Calu3 (cell line): ENCODE measurements at regions not wholly inside any gene's neighbourhood (a gene's known extent, or its start where the extent isn't known, plus 50 kb on each side); places are given as distances from the start of the nearest gene placed in this dataset.

ENCODE experiments used
- BruUV-seq: library from RNA; stranded (reverse); fragments of 400-500 nt; replicated peaks from 2 replicates; lab custom pipeline; 2021; lab: Mats Ljungman, UMichigan
- CTCF ChIA-PET: fragments of 300-600 bp; sonication (Branson Sonifier 250); formaldehyde crosslinking; loops from one replicate; lab custom pipeline; 2022; ENCODE audit warnings: antibody characterized with exemption; lab: Charles Lee
- DNase-seq: peaks from one replicate; pipeline ENCODE4 v3.0.0; 2022
- H3K27ac Mint-ChIP-seq: one replicate; pipeline ENCODE4 v1.8.0; 2022; ENCODE audit warnings: mixed read lengths; ENCODE audit not compliant: unreplicated experiment
- H3K27me3 Mint-ChIP-seq: one replicate; pipeline ENCODE4 v1.8.0; 2022; ENCODE audit warnings: mixed read lengths; ENCODE audit not compliant: unreplicated experiment
- H3K36me3 Mint-ChIP-seq: one replicate; pipeline ENCODE4 v1.8.0; 2022; ENCODE audit warnings: mild to moderate bottlenecking, moderate library complexity, mixed read lengths; ENCODE audit not compliant: insufficient read depth, unreplicated experiment
- H3K4me1 Mint-ChIP-seq: one replicate; pipeline ENCODE4 v1.8.0; 2022; ENCODE audit warnings: mild to moderate bottlenecking, low read depth, mixed read lengths; ENCODE audit not compliant: unreplicated experiment
- H3K4me3 Mint-ChIP-seq: one replicate; pipeline ENCODE4 v1.8.0; 2022; ENCODE audit warnings: mild to moderate bottlenecking, low read depth, moderate library complexity, mixed read lengths; ENCODE audit not compliant: unreplicated experiment
- H3K9me3 Mint-ChIP-seq: one replicate; pipeline ENCODE4 v1.8.0; 2022; ENCODE audit warnings: low read depth, mixed read lengths; ENCODE audit not compliant: unreplicated experiment
- intact Hi-C: fragments of 100-400 bp; cut with micrococcal nuclease; formaldehyde crosslinking; loops from one replicate; pipeline ENCODE4 v1.10.0; 2022; ENCODE audit not compliant: unreplicated experiment
- TF ChIP-seq, protein P1 (sequence below): fragments of 200-600 bp; IDR thresholded peaks from one replicate; pipeline ENCODE4 v1.8.0; 2022; ENCODE audit warnings: antibody characterized with exemption; ENCODE audit not compliant: unreplicated experiment

DNA sequence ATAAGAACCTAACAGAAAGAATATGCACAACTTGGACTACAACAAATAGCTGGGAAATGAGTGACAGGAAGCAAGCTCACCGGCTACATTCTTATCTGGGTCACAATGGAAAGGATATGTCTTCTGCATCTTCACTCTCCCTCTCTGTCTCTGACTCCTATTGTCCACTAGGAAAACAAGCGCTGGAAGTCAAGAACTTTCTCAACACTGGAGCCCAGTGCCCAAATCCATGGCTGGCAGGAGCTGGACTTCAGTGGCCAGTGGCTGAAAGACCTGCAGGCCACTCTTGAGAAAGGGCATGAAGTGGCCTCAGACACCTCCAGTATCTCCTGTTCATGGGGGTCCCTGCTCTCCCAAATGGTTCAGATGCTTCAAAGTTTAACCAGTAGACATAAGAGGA lies 62.0 kb downstream of the FAM50B start:
- Mint-ChIP-seq H3K36me3 (peaks cover 10% of the 10 kb centered on the region), H3K4me1 (peaks cover 59% of the 10 kb centered on the region), H3K27me3 (no peaks in the 10 kb centered on the region), H3K27ac (no peak overlapping the region), H3K9me3 (peaks cover 7% of the 10 kb centered on the region), H3K4me3 (peak overlapping the region; percentile 47)
- CTCF ChIA-PET, result no interaction called here
- TF ChIP-seq, protein P1, sequence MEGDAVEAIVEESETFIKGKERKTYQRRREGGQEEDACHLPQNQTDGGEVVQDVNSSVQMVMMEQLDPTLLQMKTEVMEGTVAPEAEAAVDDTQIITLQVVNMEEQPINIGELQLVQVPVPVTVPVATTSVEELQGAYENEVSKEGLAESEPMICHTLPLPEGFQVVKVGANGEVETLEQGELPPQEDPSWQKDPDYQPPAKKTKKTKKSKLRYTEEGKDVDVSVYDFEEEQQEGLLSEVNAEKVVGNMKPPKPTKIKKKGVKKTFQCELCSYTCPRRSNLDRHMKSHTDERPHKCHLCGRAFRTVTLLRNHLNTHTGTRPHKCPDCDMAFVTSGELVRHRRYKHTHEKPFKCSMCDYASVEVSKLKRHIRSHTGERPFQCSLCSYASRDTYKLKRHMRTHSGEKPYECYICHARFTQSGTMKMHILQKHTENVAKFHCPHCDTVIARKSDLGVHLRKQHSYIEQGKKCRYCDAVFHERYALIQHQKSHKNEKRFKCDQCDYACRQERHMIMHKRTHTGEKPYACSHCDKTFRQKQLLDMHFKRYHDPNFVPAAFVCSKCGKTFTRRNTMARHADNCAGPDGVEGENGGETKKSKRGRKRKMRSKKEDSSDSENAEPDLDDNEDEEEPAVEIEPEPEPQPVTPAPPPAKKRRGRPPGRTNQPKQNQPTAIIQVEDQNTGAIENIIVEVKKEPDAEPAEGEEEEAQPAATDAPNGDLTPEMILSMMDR, result no peak
- no TSS peak for BruUV-seq
- no peak for DNase-seq
- intact Hi-C loops, result no loop called here

GRCh38 chr6:3911614-3912336 lies 62.6 kb downstream of the FAM50B start:
- Mint-ChIP-seq H3K4me1 (peaks cover 54% of the 10 kb centered on the region), H3K27ac (peak overlapping the region; percentile 77)
- BruUV-seq, result TSS peak; percentile 60

GRCh38 chr6:3912361-3913076 lies 63.3 kb downstream of the FAM50B start:
- no TSS peak for BruUV-seq
- peak overlapping the region; percentile 47 for H3K4me3 Mint-ChIP-seq
- intact Hi-C loops, result no loop called here

More at GRCh38 chr6:3911614-3912336, 62.6 kb downstream of the FAM50B start:
- intact Hi-C loops, result no loop called here
- Mint-ChIP-seq H3K4me3 (peak overlapping the region; percentile 47), H3K9me3 (peaks cover 7% of the 10 kb centered on the region), H3K36me3 (peaks cover 10% of the 10 kb centered on the region), H3K27me3 (no peaks in the 10 kb centered on the region)
- TF ChIP-seq, protein P1, result no peak
- CTCF ChIA-PET, result interaction anchor here (2.4 kb wide), 1 partner anchor 162 kb away, joined by 5 read pairs; no protein-coding TSS in a partner anchor
- DNase-seq, result peak; percentile 77

More at GRCh38 chr6:3912361-3913076, 63.3 kb downstream of the FAM50B start:
- Mint-ChIP-seq H3K9me3 (peaks cover 7% of the 10 kb centered on the region), H3K27me3 (no peaks in the 10 kb centered on the region), H3K27ac (peak overlapping the region; percentile 77), H3K4me1 (peaks cover 46% of the 10 kb centered on the region), H3K36me3 (peaks cover 10% of the 10 kb centered on the region)
- DNase-seq, result no peak
- CTCF ChIA-PET, result interaction anchor here (0.6 to 2.4 kb wide), 6 partner anchors 18 to 837 kb away, joined by 3 to 13 read pairs (median 4); partner anchors contain the start of gene FAM50B
- TF ChIP-seq, protein P1, result no peak
